22Rv1 (cell line): ENCODE measurements at regions not wholly inside any gene's neighbourhood (a gene's known extent, or its start where the extent isn't known, plus 50 kb on each side); places are given as distances from the start of the nearest gene placed in this dataset.

Experiments
- ZFX ChIP-seq: fragments of 450-650 bp; IDR thresholded peaks from 2 replicates; pipeline ENCODE4 v1.6.1; 2017; ENCODE audit warnings: antibody characterized with exemption, borderline replicate concordance
- TF ChIP-seq, protein P1 (sequence below): fragments of 450-650 bp; IDR thresholded peaks from 2 replicates; pipeline ENCODE4 v1.5.1; 2017; ENCODE audit warnings: mild to moderate bottlenecking

DNA sequence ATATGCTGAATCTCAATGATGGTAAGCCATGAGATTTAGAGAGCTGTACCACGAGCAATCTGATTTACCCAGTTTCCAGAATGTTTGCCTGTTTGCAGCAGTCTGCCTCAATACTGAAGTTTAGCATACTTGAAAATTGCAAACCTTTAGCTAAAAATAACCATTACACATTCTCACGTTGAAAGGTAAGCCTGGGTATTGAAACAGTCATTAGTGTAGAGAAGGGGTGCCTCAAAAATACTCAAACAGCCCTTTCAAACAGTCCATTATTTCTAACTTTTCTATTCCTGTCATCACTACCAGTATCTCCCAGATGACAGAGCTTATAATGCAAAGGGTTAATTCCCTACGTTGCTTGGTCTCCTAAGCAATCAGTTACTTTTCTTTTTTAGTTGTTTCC lies 111.8 kb upstream of the MBNL1 start:
- TF ChIP-seq, protein P1, sequence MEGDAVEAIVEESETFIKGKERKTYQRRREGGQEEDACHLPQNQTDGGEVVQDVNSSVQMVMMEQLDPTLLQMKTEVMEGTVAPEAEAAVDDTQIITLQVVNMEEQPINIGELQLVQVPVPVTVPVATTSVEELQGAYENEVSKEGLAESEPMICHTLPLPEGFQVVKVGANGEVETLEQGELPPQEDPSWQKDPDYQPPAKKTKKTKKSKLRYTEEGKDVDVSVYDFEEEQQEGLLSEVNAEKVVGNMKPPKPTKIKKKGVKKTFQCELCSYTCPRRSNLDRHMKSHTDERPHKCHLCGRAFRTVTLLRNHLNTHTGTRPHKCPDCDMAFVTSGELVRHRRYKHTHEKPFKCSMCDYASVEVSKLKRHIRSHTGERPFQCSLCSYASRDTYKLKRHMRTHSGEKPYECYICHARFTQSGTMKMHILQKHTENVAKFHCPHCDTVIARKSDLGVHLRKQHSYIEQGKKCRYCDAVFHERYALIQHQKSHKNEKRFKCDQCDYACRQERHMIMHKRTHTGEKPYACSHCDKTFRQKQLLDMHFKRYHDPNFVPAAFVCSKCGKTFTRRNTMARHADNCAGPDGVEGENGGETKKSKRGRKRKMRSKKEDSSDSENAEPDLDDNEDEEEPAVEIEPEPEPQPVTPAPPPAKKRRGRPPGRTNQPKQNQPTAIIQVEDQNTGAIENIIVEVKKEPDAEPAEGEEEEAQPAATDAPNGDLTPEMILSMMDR = no peak
- no peak for TF ChIP-seq ZFX
